GM12878 (cell line): ENCODE measurements at regions not wholly inside any gene's neighbourhood (a gene's known extent, or its start where the extent isn't known, plus 50 kb on each side); places are given as distances from the start of the nearest gene placed in this dataset.

ENCODE experiments used
- ATAC-seq: fragments of 200-7000 bp; cut with Tn5 transposase; 3 replicates; pipeline ENCODE4 v1.9.1; 2020; ENCODE audit warnings: mild to moderate bottlenecking, moderate library complexity
- BruUV-seq: library from RNA; stranded (reverse); fragments of 400-500 nt; replicated peaks from 2 replicates; lab custom pipeline; 2021; lab: Mats Ljungman, UMichigan
- CTCF ChIA-PET: fragments of 300-600 bp; sonication (Branson Sonifier 250); formaldehyde crosslinking; extraction: SDS; loops from one replicate; lab custom pipeline; 2021; ENCODE audit warnings: inconsistent platforms; lab: Yijun Ruan, JAX
- POLR2A ChIA-PET: fragments of 350-600 bp; formaldehyde crosslinking; extraction: SDS; loops from one replicate; lab custom pipeline; 2021; ENCODE audit warnings: inconsistent platforms; lab: Charles Lee
- RAD21 ChIA-PET: fragments of 300-600 bp; sonication (Branson Sonifier 250); formaldehyde crosslinking; loops from one replicate; lab custom pipeline; 2023; ENCODE audit warnings: antibody characterized with exemption; ENCODE audit not compliant: unreplicated experiment; lab: Charles Lee
- SMC1A ChIA-PET: fragments of 300-600 bp; sonication (Branson Sonifier 250); formaldehyde crosslinking; loops from one replicate; lab custom pipeline; 2023; ENCODE audit not compliant: unreplicated experiment, uncharacterized antibody; lab: Charles Lee
- DNase-seq: peaks from one replicate; pipeline ENCODE4 v3.0.0-alpha.2; 2011; ENCODE audit warnings: low read depth, low spot score
- FAIRE-seq: peaks from 3 replicates; lab custom pipeline; 2011; peaks lifted over from hg19 to GRCh38; lab: Jason Lieb, UNC
- H2AFZ ChIP-seq: 2 replicates; pipeline ENCODE4 v1.6.0; 2011; ENCODE audit warnings: low read depth, low read length, control low read depth; ENCODE audit not compliant: control insufficient read depth
- H3K27ac ChIP-seq: 2 replicates; pipeline ENCODE4 v1.5.1; 2011; ENCODE audit warnings: control low read depth; ENCODE audit not compliant: control insufficient read depth, insufficient read depth
- H3K27me3 ChIP-seq, 2 experiments: replicated peaks in 1 of 2; 2 replicates each; pipeline versions ENCODE4 v1.6.0 to v1.6.1; 2011; ENCODE audit warnings: low read length in 1 of 2; ENCODE audit not compliant: control insufficient read depth in 2 of 2, insufficient read depth in 2 of 2
- H3K36me3 ChIP-seq, 2 experiments: 2 replicates each; pipeline ENCODE4 v1.5.1; 2011; ENCODE audit warnings: low read length in 1 of 2; ENCODE audit not compliant: control insufficient read depth in 2 of 2, insufficient read depth in 2 of 2
- H3K4me1 ChIP-seq: 2 replicates; pipeline ENCODE4 v1.6.1; 2011; ENCODE audit warnings: mild to moderate bottlenecking, low read length, moderate library complexity, mixed read lengths; ENCODE audit not compliant: control insufficient read depth, insufficient read depth
- H3K4me2 ChIP-seq: 2 replicates; pipeline ENCODE4 v1.6.0; 2011; ENCODE audit warnings: control low read depth; ENCODE audit not compliant: control insufficient read depth, insufficient read depth
- H3K4me3 ChIP-seq: fragments of 200-600 bp; sonication (generic); 2 replicates; pipeline ENCODE4 v1.5.1; 2016
- H3K79me2 ChIP-seq: 2 replicates; pipeline ENCODE4 v1.6.0; 2011; ENCODE audit warnings: low read length; ENCODE audit not compliant: control insufficient read depth, insufficient read depth
- H3K9ac ChIP-seq: 2 replicates; pipeline ENCODE4 v1.8.0; 2011; ENCODE audit warnings: low read length, control low read depth, mixed read lengths; ENCODE audit not compliant: control insufficient read depth, insufficient read depth
- H3K9me3 ChIP-seq: replicated peaks from 3 replicates; pipeline ENCODE4 v1.5.1; 2011; ENCODE audit warnings: mild to moderate bottlenecking, low read length; ENCODE audit not compliant: control insufficient read depth, insufficient read depth
- H4K20me1 ChIP-seq: 2 replicates; pipeline ENCODE4 v1.6.0; 2011; ENCODE audit not compliant: control insufficient read depth, insufficient read depth
- JUND ChIP-seq: IDR thresholded peaks from 2 replicates; pipeline ENCODE4 v1.6.1; 2012; ENCODE audit warnings: low read depth, mild to moderate bottlenecking, low read length, improper control_type of control experiment, moderate library complexity
- RAD21 ChIP-seq: IDR thresholded peaks from 2 replicates; pipeline ENCODE4 v1.6.1; 2011; ENCODE audit warnings: mild to moderate bottlenecking, low read depth, low read length, moderate library complexity; ENCODE audit not compliant: insufficient read depth
- SMC3 ChIP-seq: IDR thresholded peaks from 2 replicates; pipeline ENCODE4 v1.6.1; 2011; ENCODE audit warnings: low read length, improper control_type of control experiment, borderline replicate concordance
- WRNIP1 ChIP-seq: IDR thresholded peaks from 2 replicates; pipeline ENCODE4 v1.6.1; 2011; ENCODE audit warnings: low read depth, low read length, improper control_type of control experiment, borderline replicate concordance
- ZZZ3 ChIP-seq: IDR thresholded peaks from 2 replicates; pipeline ENCODE4 v1.6.1; 2011; ENCODE audit warnings: low read depth; ENCODE audit not compliant: control insufficient read depth, insufficient read length
- WGBS: methylation state at CpG from one replicate; pipeline ENCODE4 v1.1.6; 2016; ENCODE audit warnings: low lambda C conversion rate; ENCODE audit not compliant: insufficient replicate concordance, insufficient coverage; ENCODE audit errors: missing lambda C conversion rate; 5-methylcytosine and 5-hydroxymethylcytosine counted together
- in situ Hi-C: fragments of 300-500 bp; cut with MboI; formaldehyde crosslinking; loops from 9 replicates; pipeline ENCODE4 v1.14.3; 2018; ENCODE audit warnings: mixed read lengths
- intact Hi-C: fragments of 100-400 bp; cut with micrococcal nuclease; formaldehyde crosslinking; loops from one replicate; pipeline ENCODE4 v1.14.2; 2022; ENCODE audit not compliant: unreplicated experiment
- TF ChIP-seq, protein P1 (sequence below), 3 experiments: IDR thresholded peaks in 2 of 3; conservative IDR thresholded peaks in 1 of 3; 2 replicates each; pipeline ENCODE4 v1.5.1; 2011; ENCODE audit warnings: low read depth in 3 of 3, low read length in 3 of 3, mild to moderate bottlenecking in 3 of 3, control low read depth in 2 of 3, moderate library complexity in 2 of 3, inconsistent platforms in 1 of 3, mixed read lengths in 1 of 3; ENCODE audit not compliant: control insufficient read depth in 2 of 3, insufficient read depth in 1 of 3; ENCODE audit errors: extremely low read depth in 1 of 3
- TF ChIP-seq, protein P2 (sequence below): fragments of 450-650 bp; formaldehyde crosslinking; IDR thresholded peaks from 2 replicates; pipeline ENCODE4 v1.5.0; 2022; ENCODE audit warnings: mild to moderate bottlenecking, missing genetic modification characterization
- TF ChIP-seq, protein P3 (sequence below): IDR thresholded peaks from 2 replicates; pipeline ENCODE4 v1.6.1; 2011; ENCODE audit warnings: borderline replicate concordance, low read depth, mild to moderate bottlenecking, moderate library complexity, mixed read lengths, low read length; ENCODE audit not compliant: insufficient read depth; ENCODE audit errors: extremely low read length

DNA sequence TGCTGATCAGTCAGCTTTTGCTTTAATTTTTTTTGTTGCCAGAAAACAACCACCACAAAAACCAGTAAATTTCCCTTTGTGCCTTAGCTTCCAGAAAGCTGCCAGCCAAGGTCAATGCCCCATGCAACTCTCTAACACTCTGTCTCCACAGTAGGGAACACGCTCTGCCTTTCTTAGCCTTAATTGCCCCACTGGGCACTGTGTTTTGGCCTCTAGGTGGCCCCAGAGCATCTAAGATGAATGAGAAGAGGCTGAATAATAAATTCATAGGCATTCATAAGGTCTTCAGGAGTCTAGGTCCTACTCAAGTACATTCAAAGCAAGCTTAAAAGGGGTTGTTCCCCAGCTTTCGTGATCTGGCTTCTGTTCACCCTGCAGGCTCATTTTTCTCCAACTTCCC, 57.7 kb upstream of the PASD1 start:
- Histone ChIP-seq H3K36me3 (no peaks in the 10 kb centered on the region), H2AFZ (no peak overlapping the region), H3K4me3 (no peak overlapping the region), H3K27ac (no peak overlapping the region), H3K4me1 (no peaks in the 10 kb centered on the region), H3K9me3 (no peaks in the 10 kb centered on the region), H3K79me2 (no peaks in the 10 kb centered on the region), H4K20me1 (no peaks in the 10 kb centered on the region), H3K4me2 (no peak overlapping the region), H3K9ac (no peak overlapping the region), H3K27me3 (no peaks in the 10 kb centered on the region)
- ATAC-seq (peak; percentile 85), FAIRE-seq (no peak), DNase-seq (no peak)
- WGBS, result 2% methylated on average over 2 of the region's 2 CpGs
- ChIA-PET RAD21 (interaction anchor here (1.9 kb wide), 1 partner anchor 175 kb away, joined by 11 read pairs; no protein-coding TSS in a partner anchor), SMC1A (interaction anchor here (1.0 kb wide), 1 partner anchor 39 kb away, joined by 3 read pairs; no protein-coding TSS in a partner anchor), POLR2A (no interaction called here), CTCF (interaction anchor here (1.3 to 2.3 kb wide), 2 partner anchors 175 to 176 kb away, joined by 4 to 7 read pairs; no protein-coding TSS in a partner anchor)
- in situ Hi-C loops, result no loop called here
- intact Hi-C loops, result loop anchor here (2.0 kb wide), 1 partner anchor 175 kb away; no protein-coding TSS in a partner anchor
- TF ChIP-seq, protein P1, sequence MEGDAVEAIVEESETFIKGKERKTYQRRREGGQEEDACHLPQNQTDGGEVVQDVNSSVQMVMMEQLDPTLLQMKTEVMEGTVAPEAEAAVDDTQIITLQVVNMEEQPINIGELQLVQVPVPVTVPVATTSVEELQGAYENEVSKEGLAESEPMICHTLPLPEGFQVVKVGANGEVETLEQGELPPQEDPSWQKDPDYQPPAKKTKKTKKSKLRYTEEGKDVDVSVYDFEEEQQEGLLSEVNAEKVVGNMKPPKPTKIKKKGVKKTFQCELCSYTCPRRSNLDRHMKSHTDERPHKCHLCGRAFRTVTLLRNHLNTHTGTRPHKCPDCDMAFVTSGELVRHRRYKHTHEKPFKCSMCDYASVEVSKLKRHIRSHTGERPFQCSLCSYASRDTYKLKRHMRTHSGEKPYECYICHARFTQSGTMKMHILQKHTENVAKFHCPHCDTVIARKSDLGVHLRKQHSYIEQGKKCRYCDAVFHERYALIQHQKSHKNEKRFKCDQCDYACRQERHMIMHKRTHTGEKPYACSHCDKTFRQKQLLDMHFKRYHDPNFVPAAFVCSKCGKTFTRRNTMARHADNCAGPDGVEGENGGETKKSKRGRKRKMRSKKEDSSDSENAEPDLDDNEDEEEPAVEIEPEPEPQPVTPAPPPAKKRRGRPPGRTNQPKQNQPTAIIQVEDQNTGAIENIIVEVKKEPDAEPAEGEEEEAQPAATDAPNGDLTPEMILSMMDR (IDR thresholded peaks at IDR 0.05 in 2 of 3, conservative IDR thresholded peaks at IDR 0.05 in 1 of 3; ENCODE audit: control insufficient read depth in 2 of 3, extremely low read depth in 1 of 3, insufficient read depth in 1 of 3, low read depth in 3 of 3, low read length in 3 of 3), result peak; percentile 46 to 50 (median 49)
- TF ChIP-seq JUND, result no peak
- peak; percentile 42 for TF ChIP-seq SMC3
- TF ChIP-seq ZZZ3, result no peak
- TF ChIP-seq RAD21, result peak; percentile 63
- TF ChIP-seq WRNIP1, result no peak
- TF ChIP-seq, protein P2, sequence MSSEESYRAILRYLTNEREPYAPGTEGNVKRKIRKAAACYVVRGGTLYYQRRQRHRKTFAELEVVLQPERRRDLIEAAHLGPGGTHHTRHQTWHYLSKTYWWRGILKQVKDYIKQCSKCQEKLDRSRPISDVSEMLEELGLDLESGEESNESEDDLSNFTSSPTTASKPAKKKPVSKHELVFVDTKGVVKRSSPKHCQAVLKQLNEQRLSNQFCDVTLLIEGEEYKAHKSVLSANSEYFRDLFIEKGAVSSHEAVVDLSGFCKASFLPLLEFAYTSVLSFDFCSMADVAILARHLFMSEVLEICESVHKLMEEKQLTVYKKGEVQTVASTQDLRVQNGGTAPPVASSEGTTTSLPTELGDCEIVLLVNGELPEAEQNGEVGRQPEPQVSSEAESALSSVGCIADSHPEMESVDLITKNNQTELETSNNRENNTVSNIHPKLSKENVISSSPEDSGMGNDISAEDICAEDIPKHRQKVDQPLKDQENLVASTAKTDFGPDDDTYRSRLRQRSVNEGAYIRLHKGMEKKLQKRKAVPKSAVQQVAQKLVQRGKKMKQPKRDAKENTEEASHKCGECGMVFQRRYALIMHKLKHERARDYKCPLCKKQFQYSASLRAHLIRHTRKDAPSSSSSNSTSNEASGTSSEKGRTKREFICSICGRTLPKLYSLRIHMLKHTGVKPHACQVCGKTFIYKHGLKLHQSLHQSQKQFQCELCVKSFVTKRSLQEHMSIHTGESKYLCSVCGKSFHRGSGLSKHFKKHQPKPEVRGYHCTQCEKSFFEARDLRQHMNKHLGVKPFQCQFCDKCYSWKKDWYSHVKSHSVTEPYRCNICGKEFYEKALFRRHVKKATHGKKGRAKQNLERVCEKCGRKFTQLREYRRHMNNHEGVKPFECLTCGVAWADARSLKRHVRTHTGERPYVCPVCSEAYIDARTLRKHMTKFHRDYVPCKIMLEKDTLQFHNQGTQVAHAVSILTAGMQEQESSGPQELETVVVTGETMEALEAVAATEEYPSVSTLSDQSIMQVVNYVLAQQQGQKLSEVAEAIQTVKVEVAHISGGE, result no peak
- TF ChIP-seq, protein P3, sequence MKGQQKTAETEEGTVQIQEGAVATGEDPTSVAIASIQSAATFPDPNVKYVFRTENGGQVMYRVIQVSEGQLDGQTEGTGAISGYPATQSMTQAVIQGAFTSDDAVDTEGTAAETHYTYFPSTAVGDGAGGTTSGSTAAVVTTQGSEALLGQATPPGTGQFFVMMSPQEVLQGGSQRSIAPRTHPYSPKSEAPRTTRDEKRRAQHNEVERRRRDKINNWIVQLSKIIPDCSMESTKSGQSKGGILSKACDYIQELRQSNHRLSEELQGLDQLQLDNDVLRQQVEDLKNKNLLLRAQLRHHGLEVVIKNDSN, result no peak
- BruUV-seq, result no TSS peak
